ENCODE measurements at regions not wholly inside any gene's neighbourhood (a gene's known extent, or its start where the extent isn't known, plus 50 kb on each side); places are given as distances from the start of the nearest gene placed in this dataset.

DNA sequence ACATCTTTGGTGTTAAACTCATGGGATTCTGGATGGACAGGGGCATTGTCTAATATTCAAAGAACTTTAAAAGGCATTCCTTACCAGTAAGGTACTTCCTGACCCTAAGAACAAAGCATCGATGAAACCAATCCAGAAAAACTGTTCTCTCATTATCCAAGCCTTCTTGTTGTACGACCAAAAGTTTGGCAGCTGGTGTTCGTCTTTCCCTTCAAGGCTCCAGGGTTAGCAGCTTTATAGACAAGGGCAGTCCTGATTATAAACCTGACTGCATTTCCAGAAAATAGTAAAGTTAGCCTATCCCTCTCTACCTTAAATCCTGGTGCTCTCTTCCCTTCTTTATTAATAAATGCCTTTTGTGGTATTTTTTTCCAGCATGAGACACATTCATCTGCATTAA, 149.4 kb upstream of the MRPS30 start:
- DNase-seq = no peak

DNA sequence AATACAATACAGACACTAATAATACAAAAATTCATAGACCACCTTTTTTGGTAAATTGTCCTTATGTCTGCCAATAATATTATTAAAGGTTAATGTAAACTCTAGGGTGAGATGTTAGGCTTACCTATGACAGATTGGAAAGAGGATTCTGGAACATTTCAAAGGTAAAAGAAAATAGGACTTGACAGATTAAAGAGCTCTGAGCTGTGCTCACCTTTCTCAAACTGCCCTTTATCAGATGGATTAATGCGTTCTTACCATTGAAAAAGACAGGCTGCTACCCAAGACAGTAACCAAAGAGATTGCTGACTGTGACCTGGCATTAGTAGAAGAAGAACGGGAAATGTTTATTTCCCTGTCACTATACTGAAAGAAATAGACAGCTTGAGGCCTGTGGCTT, 156.1 kb upstream of the MRPS30 start:
- no peak for DNase-seq

DNA sequence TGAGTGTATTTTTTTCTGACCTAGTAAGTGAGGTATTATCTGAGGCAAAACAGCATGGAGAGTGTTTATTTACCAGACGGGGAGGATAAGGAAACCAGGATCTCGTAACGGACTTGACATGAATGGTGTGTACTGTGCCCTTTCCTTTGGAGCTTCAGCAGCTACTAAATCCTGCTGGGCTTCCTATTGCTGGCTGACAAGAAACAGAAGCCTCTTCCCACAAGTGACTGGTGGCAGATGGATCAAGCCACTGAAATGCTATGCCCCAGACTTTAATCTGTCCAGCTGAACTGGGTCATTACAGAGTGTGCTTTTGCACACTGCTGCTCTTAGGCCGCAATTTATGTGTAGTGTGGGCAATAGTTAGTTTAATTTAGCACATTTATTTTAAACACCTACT, 162.7 kb upstream of the MRPS30 start:
- no peak for DNase-seq

DNA sequence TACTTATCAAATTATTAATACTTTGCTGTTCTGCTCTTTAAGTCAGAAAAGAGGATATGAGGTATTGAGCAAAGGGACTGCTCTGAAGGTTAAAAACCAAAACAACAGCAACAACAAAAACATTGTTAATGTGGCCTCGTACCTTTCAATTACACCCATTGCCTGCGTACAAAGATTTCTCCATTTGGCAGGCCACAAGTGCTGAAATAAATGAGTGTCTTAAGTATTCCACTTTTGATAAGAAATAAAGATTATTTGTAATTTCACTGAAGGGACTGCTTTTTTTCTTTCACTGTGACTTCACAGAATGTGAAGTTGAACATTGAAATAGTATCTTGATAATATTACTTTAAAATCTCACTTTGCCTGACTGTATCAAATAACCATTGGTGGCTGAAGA, 163.2 kb upstream of the MRPS30 start:
- DNase-seq = no peak

DNA sequence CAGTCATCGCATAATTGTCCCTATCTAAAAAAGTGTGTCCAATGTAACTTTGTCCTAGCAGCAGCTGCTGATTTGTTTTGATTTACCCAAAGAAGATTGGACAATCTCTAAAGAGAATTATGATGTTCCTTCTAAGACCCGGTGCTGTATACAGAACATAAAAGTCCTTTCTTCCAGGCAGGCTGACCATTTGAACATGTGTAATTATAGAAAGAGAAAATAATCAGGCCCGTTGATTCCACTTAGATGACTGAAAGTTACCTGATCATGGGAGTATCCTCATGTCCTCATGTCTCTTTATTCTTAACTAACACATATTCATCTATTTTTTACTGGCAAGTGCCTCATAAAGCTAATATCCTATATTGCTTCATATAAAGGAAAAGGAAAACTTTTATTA, 164.1 kb upstream of the MRPS30 start:
- no peak for DNase-seq

DNA sequence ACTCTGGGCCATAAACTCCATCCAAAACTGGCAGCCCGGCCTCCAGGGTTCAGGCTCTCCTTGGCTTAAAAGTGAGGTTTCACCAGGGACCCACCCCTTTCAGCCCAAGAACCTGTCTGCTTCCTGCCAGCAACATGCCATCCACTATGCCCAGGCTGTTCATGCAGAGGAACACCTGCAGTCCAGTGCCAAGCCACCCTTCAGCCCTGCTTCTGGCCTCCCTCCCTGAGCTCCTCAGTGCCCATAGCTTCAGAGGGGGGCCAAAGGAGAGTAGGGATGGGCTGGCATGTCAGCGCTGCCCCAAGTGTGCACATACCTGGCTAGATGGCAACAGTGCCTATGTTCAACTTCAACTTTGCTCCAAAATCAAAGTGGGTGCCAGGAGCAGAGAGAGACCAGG, 166.9 kb upstream of the MRPS30 start:
- DNase-seq = no peak

DNA sequence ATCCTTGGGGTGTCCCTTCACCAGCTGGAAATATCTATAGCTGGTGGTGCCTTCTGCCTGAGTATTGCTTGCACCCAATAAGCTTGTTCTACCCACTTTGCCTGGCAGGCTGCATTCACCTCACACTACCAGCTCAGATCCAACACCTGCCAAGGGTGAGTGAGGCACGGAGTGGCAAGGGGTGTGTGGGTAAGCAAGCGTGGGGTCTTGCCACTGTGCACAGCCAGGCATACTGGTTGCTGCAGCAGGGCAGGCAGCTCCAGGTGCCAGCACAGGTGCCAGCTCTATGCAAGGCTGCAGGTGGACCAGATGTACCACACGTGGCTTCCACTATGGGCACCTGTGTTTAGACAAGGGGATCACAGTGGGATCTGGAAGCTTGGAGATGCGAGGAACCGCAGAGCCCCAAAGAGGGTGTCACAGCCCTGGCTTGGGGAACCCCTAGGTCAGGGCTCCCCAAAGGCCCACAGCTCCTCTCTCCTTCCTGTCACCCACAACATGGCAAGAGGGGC, 167.7 kb upstream of the MRPS30 start:
- DNase-seq = no peak

DNA sequence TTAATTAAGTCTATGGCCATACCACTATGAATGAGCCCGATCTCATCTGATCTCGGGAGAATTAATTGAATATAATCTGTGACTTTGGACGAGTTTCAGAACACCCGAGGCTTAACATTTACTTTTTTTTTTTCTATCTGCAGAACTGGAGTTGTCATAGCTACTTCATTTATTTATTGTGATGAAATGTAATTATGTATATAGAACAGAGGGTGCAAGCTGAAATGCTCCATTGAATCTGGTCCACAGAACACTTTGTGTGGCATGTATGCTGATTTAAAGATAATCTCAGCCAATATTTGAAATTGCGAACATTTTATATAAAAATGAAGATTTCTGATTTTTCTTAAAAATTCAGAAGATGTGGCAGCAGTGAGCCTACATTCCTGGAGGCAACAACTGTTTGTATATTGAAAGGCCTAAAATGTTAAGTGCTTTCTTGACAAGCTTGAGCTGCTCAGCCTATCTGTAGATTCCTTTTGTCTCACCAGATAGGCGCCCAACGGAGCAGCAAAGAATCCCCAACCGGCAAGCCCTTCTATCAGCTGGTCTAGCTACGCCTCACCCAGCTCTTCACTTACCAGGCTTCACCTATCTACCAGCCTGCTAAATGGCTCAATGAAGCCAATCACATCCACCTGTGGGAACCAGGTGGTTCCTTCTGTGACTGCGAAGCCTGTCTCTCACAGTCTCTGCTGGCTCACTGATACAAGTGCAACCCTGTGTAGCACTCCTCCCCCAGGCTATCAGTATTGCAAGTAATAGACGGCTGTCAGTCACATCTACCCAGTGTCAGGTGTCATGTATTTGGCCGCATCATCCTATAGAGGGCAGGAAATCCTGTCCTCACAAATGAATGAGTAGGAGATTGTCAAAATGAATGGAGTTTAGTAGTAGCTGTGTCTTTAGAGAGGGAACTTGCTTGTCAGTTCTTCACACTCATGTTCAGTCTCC, 170.6 kb upstream of the MRPS30 start:
- DNase-seq = no peak

DNA sequence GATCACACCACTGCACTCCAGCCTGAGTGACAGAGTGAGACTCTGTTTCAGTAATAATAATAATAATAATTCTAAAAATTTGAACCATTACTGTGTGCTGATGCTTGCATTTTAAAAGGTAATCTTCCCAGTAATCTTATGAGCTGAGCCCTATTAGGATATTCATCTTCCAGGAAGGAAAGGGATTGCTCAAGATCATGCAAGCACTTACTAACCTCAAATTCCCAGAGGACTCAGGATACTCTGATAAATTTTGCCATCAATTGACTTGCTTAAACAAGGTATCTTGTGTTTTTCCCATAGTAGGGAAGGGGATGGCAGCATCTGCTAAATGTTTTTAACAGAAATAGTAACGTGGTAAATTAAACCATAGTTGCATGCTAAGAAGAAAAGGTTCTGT, 176.4 kb upstream of the MRPS30 start:
- DNase-seq = no peak

DNA sequence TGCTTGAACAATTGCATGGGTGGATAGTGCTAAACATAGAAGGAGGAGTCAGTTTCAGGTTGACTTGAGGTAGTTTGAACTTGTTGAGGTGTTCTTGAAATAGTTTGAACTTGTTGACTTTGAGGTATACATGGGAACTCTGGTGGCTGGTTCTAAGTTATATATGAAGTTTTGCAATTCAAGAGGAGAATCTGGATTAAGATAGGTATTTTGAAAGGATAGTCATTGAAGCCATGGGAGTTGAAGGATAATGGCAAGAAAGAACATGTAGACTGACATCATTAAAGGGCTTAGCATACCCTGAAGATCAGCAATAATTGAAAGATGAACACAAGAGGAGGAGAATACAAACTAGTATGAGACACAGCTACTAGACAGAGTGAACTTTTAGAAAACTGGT, 181.9 kb upstream of the MRPS30 start:
- DNase-seq = no peak

DNA sequence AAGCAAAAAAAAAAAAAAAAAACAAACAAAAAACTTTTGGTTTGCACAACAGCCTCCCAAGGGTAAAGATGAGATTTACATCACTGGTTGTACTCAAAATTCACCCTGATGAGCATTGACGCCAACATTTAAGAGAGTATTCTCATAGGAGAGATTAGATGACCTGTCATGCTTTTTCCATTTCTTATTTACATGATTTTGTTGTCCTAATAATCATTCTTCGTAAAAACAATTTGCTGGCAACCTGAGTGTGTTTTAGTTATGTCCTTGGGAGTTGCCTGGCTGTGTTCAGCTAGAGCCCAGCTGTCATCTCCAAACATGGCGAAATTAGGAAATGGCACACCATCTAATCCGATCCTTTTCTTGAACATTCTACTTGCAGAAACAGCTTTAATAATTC, 186.4 kb upstream of the MRPS30 start:
- no peak for DNase-seq

DNA sequence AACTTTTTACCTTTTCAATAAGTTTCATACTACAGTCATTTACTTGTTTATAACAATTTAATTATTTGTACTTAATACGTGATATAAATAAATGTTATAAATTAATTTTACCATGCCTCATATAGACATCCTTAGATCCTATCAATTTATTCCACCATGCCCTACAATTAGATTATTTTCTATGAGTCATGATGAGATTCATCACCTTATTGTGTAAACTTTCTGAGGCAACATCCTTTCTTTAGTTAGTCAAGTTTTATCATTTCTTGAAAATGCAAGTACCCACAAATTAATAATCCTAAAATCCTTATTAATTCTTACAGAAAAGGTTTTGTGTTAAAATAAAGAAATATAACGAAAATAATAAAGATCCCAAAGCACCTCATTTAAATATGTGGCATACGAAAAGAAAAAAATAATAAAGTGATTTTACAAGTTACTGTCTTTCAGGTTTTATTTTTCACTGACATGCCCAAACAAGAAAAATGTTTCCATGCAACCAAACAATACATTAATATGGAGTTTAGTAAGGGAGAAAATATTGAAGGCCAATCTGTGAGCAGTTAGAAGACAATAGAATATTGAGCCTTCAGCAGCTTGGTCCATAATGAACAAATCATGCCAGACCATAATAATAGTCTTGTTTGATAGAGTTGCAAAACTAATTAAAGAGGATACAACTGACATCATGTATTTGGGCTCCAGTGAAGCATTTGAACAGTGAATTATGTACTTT, 188.7 kb upstream of the MRPS30 start:
- DNase-seq = no peak

DNA sequence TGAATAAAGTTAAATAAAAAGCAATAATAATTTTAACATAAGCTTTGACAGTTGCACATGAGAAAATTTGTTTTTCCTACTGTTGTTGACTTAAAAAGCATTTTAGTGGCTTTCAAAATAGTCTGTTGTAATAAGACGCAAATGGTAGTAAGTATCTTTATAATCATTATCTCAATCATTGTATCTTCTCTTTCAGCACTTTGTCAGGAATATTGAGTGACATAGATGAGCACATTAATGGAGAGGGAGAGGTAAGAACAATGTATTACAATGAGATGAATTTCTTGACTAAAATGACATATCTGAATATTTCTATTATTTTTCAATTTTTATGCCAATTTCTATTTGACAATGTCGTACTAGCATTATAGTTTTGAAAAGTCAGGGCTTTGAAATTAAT, 193.9 kb upstream of the MRPS30 start:
- DNase-seq = no peak

DNA sequence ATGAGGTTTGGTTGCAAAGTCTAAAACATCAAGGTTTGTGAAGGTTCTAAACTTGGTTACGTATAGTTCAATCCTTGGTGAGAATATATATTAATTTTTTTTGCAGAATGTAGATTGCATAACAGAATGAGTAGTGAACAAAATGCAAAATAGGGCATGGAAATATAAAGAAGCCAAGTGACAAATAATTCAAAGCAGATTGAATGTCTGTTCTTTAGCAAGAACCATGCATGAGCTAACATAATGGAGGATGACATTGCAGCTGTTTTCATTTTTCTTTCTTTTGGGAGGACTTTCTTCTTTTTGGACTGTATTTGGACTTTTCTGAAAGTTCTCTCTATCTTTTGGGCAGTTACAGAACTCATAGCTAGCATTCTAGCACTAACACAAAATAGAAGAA, 194.8 kb upstream of the MRPS30 start:
- no peak for DNase-seq

DNA sequence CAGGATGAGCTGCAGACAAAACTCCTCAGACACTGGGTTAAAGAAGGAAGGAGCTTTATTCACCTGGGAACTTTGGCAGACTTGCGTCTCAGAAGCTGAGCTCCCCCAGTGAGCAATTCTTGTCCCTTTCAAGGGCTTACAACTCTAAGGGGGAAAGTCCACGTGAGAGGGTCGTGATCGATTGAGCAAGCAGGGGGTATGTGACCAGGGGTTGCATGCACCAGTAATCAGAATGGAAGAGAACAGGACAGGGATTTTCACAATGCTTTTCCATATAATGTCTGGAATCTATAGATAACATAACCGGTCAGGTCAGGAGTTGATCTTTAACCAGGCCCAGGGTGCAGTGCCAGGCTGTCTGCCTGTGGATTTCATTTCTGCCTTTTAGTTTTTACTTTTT, 202.8 kb upstream of the MRPS30 start:
- no peak for DNase-seq

DNA sequence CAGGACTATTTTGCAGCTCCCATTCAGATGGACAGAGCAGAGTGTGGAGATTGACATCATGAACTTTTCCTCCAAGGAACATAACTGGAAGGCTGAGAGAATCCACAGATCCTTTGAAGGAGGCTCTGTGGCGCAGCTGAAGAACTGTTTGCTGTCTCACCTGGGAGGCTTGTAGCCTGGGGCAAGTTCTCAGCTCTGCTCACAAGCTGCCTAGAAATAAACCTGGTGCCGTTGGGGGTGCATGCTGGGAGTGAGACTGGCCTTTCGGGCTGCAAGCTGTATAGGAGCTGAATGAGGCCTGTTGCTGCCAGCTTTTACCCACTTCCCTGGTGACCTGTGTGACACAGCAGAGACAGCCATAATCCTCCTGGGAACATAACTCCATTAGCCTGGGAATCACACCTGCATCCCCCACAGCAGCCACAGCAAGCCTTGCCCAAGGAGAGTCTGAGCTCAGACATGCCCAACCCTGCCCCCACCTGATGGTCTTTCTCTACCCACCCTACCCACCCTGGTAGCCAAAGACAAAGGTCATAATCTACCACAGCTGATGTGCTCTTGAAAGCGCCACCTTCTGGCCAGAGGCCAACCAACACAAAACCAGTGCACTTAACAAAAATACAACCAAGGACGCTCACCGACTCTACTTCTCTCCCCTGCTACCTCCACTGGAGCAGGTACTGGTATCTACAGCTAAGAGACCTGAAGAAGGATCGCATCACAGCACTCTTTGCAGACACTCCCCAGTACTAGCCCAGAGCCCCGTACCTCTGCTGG, 205.1 kb upstream of the MRPS30 start:
- no peak for DNase-seq

DNA sequence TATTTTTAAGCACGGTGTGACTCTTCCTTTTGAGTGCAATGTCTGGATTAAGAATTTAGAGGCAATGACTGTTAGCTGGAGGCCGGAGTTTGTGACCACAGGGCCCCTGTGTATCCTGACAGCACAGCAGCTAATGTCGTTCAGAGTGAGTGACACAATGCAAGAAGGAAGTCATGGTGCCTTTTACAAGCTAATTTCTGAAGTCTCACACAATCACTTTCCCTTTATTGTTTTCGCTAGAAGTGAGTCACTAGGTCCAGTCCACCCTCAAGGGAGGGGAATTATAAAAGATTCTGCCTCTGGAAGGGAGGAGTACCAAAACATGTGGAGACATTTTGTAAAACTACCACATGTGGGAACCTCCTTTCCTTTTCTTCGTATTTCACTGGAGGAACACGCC, 185.5 kb upstream of the FGF10 start:
- DNase-seq = no peak

DNA sequence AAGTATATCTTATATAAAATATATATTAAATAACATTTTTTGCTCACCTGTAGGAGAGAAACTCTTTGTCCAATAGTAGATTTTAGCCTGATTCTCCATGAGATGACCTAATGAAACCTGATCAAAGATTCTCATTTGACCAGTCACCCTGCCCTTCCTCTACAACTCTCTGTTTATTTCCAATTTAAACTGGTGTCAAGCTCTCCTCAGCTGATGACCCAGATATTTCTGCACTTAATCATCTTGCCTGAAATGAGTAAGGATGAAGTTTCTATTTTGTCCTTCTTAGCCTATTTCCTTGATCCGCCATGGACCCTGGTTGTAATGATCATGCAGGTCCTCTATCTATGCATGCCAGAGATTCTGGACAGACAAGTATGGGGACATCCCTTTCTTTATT, 179.3 kb upstream of the FGF10 start:
- no peak for DNase-seq

DNA sequence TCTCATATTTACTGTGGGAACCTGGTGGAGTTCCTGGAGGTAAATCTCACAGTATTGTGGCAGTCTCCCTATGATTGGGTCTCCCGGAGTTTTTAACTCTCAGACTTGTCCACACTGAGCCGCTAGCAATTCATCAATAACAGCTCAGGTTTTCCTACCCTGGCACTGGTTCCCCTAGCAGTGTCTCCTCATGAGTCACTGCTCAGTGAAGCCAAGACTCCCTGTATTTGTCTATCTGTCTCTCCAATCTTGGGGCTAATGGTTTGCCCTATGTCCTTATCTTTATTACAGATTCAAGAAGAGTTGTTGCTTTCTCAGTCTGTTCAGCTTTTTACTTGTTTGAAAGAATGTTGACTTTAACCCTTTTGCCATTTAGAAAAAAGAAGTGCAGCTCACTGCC, 176.7 kb upstream of the FGF10 start:
- no peak for DNase-seq

DNA sequence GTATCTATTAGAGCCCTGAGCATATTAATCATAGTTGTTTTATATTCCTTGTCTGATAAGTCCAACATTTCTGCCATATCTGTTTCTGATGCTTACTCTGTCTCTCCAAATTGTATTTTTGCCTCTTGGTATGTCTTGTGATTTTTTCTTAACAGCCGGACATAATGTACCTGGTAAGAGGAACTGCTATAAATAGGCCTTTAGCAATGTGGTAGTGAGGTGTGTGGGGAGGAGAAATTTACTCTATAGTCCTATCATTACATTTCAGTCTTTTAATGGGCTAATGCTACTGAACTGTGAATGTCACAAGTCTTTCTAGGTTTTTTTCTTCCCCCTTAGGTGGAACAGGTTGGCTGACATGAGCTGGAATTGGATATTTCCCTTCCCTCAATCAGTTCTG, 176.1 kb upstream of the FGF10 start:
- DNase-seq = no peak

DNA sequence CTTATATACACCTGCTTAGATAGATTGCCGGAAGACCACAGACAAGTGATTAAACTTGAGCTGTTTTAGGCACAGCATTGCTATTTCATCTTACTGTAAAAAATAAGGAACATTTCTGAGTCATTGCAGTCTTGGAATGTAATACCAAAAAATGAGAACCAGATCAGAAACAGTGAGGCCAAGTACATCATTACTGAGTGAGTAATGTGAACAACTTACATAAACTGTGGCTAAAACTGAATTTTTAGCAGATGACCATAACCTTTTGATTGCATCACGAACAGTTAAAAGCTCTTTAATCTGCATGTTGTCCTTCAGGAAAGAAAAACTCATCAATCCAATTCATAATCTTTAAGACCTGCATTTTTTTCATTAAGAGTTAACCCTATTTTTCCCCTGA, 157.1 kb upstream of the FGF10 start:
- no peak for DNase-seq

DNA sequence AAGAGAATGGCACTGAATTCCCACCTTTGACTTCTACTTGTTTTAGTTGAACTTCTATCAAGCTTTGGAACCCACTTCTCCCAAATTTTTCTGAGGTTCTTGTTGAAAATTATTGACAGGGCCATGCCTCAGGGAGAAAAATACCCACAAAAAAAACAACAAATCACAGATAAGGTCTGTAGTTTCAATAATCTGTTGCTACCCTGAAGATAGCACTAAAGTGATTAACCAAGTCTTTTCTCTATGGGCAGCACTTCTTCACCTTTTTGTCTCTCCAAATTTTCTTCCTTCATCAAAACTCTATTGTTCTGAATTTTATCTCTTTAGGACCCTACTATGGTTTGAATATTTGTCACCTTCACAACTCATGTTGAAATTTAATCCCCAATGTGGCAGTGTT, 154.3 kb upstream of the FGF10 start:
- DNase-seq = no peak

DNA sequence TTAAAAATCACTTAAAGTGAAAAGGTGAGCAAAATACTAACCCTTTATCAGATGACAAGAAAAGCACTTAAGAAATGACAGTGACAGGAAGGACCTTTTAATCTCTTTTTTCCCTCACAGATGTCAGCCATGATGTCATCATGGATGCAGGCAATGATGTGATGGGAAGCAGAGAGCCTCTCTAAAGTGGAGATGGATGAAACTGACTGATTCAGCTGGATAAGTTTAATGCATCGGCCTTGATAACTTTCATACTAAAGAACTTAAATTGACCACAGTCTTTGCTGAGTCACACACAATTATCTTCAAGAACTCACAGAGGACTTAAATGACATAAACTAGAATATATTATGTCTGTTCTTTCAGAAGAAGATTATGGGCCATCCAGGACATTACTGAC, 153.2 kb upstream of the FGF10 start:
- DNase-seq = no peak

DNA sequence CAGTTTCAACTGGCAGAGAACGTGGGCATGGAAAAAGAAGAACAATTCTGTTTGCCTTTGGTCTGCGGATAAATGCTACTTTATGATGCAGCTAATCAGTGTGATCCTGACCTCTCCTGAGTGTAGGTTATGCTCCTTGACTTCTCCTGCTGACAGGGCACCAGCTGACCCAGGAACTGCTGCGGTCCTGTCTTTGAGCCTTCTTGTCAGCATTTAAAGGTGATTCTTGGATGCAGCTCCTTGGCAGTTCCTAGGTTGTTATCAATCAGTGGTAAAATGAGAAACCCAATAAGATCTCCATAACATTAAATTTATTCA, 150.3 kb upstream of the FGF10 start:
- DNase-seq = no peak

All from femur (tissue), 1 donor.